HCT116 (cell line): ENCODE measurements at regions not wholly inside any gene's neighbourhood (a gene's known extent, or its start where the extent isn't known, plus 50 kb on each side); places are given as distances from the start of the nearest gene placed in this dataset.

Experiments
- ATAC-seq: fragments of 200-7000 bp; cut with Tn5 transposase; 2 replicates; pipeline ENCODE4 v1.9.1; 2020; ENCODE audit warnings: mild to moderate bottlenecking, moderate library complexity
- BruUV-seq: library from RNA; stranded (reverse); fragments of 400-500 nt; replicated peaks from 2 replicates; lab custom pipeline; 2021; lab: Mats Ljungman, UMichigan
- CTCF ChIA-PET: fragments of 300-600 bp; sonication (Branson Sonifier 250); formaldehyde crosslinking; loops from one replicate; lab custom pipeline; 2021; ENCODE audit warnings: antibody characterized with exemption; lab: Charles Lee
- POLR2A ChIA-PET: fragments of 300-600, 350-600 bp; sonication (Branson Sonifier 250); formaldehyde crosslinking; loops from one replicate; lab custom pipeline; 2021; ENCODE audit warnings: antibody characterized with exemption; lab: Charles Lee
- RAD21 ChIA-PET, 2 experiments: fragments of 300-600 bp; sonication (Branson Sonifier 250); formaldehyde crosslinking; loops; one replicate each; lab custom pipeline; 2023; ENCODE audit warnings: low total read pairs in 2 of 2; ENCODE audit not compliant: uncharacterized antibody in 2 of 2, unreplicated experiment in 2 of 2, low non-redundant PET in 1 of 2; lab: Charles Lee
- DNase-seq: peaks from one replicate; pipeline ENCODE4 v3.0.0-alpha.2; 2010; ENCODE audit warnings: low read depth, low spot score
- H2AFZ ChIP-seq: fragments of 200-600 bp; shearing (Covaris generic), sonication (generic); 2 replicates; pipeline ENCODE4 v1.6.1; 2017; ENCODE audit warnings: low read depth, mixed run types, mixed read lengths, antibody characterized with exemption, low read length; ENCODE audit not compliant: poor library complexity, severe bottlenecking
- H3K27ac ChIP-seq: 2 replicates; pipeline ENCODE4 v1.5.1; 2012; ENCODE audit warnings: low read depth, low read length
- H3K27me3 ChIP-seq: fragments of 200-600 bp; sonication (generic); 2 replicates; pipeline ENCODE4 v1.6.1; 2016; ENCODE audit warnings: mixed run types, low read length, mixed read lengths; ENCODE audit not compliant: insufficient read depth
- H3K36me3 ChIP-seq, 2 experiments: fragments of 200-500 bp in 1 of 2; fragments of 200-600 bp in 1 of 2; sonication (Bioruptor generic) in 1 of 2; sonication (generic) in 1 of 2; 2 replicates each; pipeline versions ENCODE4 v1.5.1 to v1.6.1; 2014 to 2016; ENCODE audit warnings: low read length in 2 of 2, inconsistent platforms in 1 of 2, mixed read lengths in 1 of 2, mixed run types in 1 of 2; ENCODE audit not compliant: insufficient read depth in 2 of 2, control insufficient read depth in 1 of 2
- H3K4me1 ChIP-seq, 2 experiments: fragments of 200-600 bp in 1 of 2; sonication (generic) in 1 of 2; 2 replicates each; pipeline versions ENCODE4 v1.5.1 to v1.6.1; 2012 to 2017; ENCODE audit warnings: low read length in 2 of 2, inconsistent platforms in 1 of 2, mild to moderate bottlenecking in 1 of 2, mixed read lengths in 1 of 2, mixed run types in 1 of 2, moderate library complexity in 1 of 2; ENCODE audit not compliant: insufficient read depth in 2 of 2, control insufficient read depth in 1 of 2
- H3K4me2 ChIP-seq: fragments of 200-600 bp; sonication (generic); 2 replicates; pipeline ENCODE4 v1.6.1; 2017; ENCODE audit warnings: mixed run types, low read length, mixed read lengths
- H3K4me3 ChIP-seq, 2 experiments: fragments of 200-600 bp in 1 of 2; sonication (generic) in 1 of 2; replicated peaks in 1 of 2; 2 replicates each; pipeline ENCODE4 v1.5.1; 2011 to 2016; ENCODE audit warnings: low read length in 2 of 2, control low read depth in 1 of 2, low read depth in 1 of 2, mild to moderate bottlenecking in 1 of 2, mixed read lengths in 1 of 2, mixed run types in 1 of 2
- H3K79me2 ChIP-seq: fragments of 200-600 bp; sonication (generic); 2 replicates; pipeline ENCODE4 v1.6.1; 2017; ENCODE audit warnings: mild to moderate bottlenecking, mixed run types, low read length, moderate library complexity, mixed read lengths; ENCODE audit not compliant: insufficient read depth
- H3K9ac ChIP-seq: fragments of 200-600 bp; sonication (generic); 2 replicates; pipeline ENCODE4 v1.6.1; 2016; ENCODE audit warnings: low read length, mixed read lengths
- H3K9me2 ChIP-seq: fragments of 200-600 bp; sonication (generic), shearing (Covaris generic); 2 replicates; pipeline ENCODE4 v1.6.1; 2017; ENCODE audit warnings: mixed run types, mild to moderate bottlenecking, moderate library complexity; ENCODE audit not compliant: insufficient read depth
- H3K9me3 ChIP-seq, 2 experiments: fragments of 200-500 bp in 1 of 2; fragments of 200-600 bp in 1 of 2; sonication (Bioruptor generic) in 1 of 2; sonication (generic) in 1 of 2; 2 replicates each; pipeline ENCODE4 v1.6.1; 2014 to 2017; ENCODE audit warnings: low read length in 2 of 2, mixed read lengths in 2 of 2, inconsistent platforms in 1 of 2, low read depth in 1 of 2, mild to moderate bottlenecking in 1 of 2, mixed run types in 1 of 2, moderate library complexity in 1 of 2; ENCODE audit not compliant: control insufficient read depth in 1 of 2, insufficient read depth in 1 of 2
- H4K20me1 ChIP-seq: fragments of 200-600 bp; sonication (generic), shearing (Covaris generic); 2 replicates; pipeline ENCODE4 v1.6.1; 2017; ENCODE audit warnings: mixed run types, mild to moderate bottlenecking, moderate library complexity; ENCODE audit not compliant: insufficient read depth
- CBX3 ChIP-seq: IDR thresholded peaks from 2 replicates; pipeline ENCODE4 v1.6.1; 2012; ENCODE audit warnings: low read depth
- CEBPB ChIP-seq: IDR thresholded peaks from 2 replicates; pipeline ENCODE4 v1.6.1; 2012; ENCODE audit warnings: low read depth
- EGR1 ChIP-seq: IDR thresholded peaks from 2 replicates; pipeline ENCODE4 v1.6.1; 2012; ENCODE audit warnings: low read depth
- RAD21 ChIP-seq: IDR thresholded peaks from 2 replicates; pipeline ENCODE4 v1.6.1; 2012; ENCODE audit warnings: low read depth, mild to moderate bottlenecking
- SP1 ChIP-seq: IDR thresholded peaks from 2 replicates; pipeline ENCODE4 v1.6.1; 2012; ENCODE audit warnings: low read depth
- SRF ChIP-seq: IDR thresholded peaks from 2 replicates; pipeline ENCODE4 v1.6.1; 2012; ENCODE audit warnings: low read depth
- YY1 ChIP-seq: IDR thresholded peaks from 2 replicates; pipeline ENCODE4 v1.6.1; 2011; ENCODE audit warnings: low read length, low read depth, moderate library complexity, mild to moderate bottlenecking; ENCODE audit not compliant: insufficient replicate concordance; ENCODE audit errors: extremely low read depth
- ZFX ChIP-seq: fragments of 450-650 bp; IDR thresholded peaks from 2 replicates; pipeline ENCODE4 v1.6.1; 2017
- intact Hi-C: fragments of 100-400 bp; cut with micrococcal nuclease; formaldehyde crosslinking; loops from 2 replicates; pipeline ENCODE4 v1.10.0; 2022
- TF ChIP-seq, protein P1 (sequence below): IDR thresholded peaks from 2 replicates; pipeline ENCODE4 v1.6.1; 2012; ENCODE audit warnings: low read depth
- TF ChIP-seq, protein P2 (sequence below): IDR thresholded peaks from 2 replicates; pipeline ENCODE4 v1.6.1; 2012
- TF ChIP-seq, protein P3 (sequence below): IDR thresholded peaks from 2 replicates; pipeline ENCODE4 v1.6.1; 2012
- TF ChIP-seq, protein P4 (sequence below): IDR thresholded peaks from 2 replicates; pipeline ENCODE4 v1.6.1; 2011; ENCODE audit warnings: mild to moderate bottlenecking, low read length, moderate library complexity; ENCODE audit not compliant: insufficient replicate concordance; ENCODE audit errors: extremely low read depth
- TF ChIP-seq, protein P5 (sequence below), 3 experiments: fragments of 200-600 bp in 1 of 3; sonication (generic) in 1 of 3; IDR thresholded peaks in 2 of 3; conservative IDR thresholded peaks in 1 of 3; 2 replicates each; pipeline ENCODE4 v1.5.1; 2012 to 2017; ENCODE audit warnings: low read depth in 2 of 3, low read length in 2 of 3, antibody characterized with exemption in 1 of 3, borderline replicate concordance in 1 of 3, control low read depth in 1 of 3, mild to moderate bottlenecking in 1 of 3, mixed read lengths in 1 of 3, mixed run types in 1 of 3, moderate library complexity in 1 of 3; ENCODE audit not compliant: insufficient read depth in 1 of 3

DNA sequence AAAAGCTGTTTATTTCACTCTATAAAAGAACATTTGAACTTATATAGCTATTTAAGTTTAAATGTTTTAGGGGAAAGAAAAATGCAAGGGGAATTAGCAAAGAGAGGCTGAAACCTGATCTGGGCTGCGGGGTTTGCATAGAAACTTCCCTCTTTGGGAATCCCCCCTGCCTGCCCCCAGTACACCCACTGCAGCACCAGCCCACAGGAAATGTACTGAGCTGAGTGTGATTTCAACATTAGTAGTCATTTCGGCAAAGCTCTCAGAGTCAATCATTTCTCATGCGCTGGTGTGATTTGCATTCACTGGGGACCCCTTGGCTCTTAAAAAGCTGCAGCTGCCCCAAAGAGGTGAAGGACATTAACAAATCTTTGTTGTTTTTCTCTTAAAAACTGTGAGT is 859.4 kb downstream of the MAFB start:
- no peak for ATAC-seq
- POLR2A ChIA-PET = no interaction called here
- H3K36me3 ChIP-seq = no peaks in the 10 kb centered on the region
- intact Hi-C loops = no loop called here
- no TSS peak for BruUV-seq
- TF ChIP-seq, protein P1, sequence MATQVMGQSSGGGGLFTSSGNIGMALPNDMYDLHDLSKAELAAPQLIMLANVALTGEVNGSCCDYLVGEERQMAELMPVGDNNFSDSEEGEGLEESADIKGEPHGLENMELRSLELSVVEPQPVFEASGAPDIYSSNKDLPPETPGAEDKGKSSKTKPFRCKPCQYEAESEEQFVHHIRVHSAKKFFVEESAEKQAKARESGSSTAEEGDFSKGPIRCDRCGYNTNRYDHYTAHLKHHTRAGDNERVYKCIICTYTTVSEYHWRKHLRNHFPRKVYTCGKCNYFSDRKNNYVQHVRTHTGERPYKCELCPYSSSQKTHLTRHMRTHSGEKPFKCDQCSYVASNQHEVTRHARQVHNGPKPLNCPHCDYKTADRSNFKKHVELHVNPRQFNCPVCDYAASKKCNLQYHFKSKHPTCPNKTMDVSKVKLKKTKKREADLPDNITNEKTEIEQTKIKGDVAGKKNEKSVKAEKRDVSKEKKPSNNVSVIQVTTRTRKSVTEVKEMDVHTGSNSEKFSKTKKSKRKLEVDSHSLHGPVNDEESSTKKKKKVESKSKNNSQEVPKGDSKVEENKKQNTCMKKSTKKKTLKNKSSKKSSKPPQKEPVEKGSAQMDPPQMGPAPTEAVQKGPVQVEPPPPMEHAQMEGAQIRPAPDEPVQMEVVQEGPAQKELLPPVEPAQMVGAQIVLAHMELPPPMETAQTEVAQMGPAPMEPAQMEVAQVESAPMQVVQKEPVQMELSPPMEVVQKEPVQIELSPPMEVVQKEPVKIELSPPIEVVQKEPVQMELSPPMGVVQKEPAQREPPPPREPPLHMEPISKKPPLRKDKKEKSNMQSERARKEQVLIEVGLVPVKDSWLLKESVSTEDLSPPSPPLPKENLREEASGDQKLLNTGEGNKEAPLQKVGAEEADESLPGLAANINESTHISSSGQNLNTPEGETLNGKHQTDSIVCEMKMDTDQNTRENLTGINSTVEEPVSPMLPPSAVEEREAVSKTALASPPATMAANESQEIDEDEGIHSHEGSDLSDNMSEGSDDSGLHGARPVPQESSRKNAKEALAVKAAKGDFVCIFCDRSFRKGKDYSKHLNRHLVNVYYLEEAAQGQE = no peak
- TF ChIP-seq, protein P2, sequence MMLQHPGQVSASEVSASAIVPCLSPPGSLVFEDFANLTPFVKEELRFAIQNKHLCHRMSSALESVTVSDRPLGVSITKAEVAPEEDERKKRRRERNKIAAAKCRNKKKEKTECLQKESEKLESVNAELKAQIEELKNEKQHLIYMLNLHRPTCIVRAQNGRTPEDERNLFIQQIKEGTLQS = no peak
- no peak for TF ChIP-seq SRF
- no peak for TF ChIP-seq SP1
- no peak for TF ChIP-seq YY1
- TF ChIP-seq, protein P3, sequence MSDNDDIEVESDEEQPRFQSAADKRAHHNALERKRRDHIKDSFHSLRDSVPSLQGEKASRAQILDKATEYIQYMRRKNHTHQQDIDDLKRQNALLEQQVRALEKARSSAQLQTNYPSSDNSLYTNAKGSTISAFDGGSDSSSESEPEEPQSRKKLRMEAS = no peak
- TF ChIP-seq, protein P4, sequence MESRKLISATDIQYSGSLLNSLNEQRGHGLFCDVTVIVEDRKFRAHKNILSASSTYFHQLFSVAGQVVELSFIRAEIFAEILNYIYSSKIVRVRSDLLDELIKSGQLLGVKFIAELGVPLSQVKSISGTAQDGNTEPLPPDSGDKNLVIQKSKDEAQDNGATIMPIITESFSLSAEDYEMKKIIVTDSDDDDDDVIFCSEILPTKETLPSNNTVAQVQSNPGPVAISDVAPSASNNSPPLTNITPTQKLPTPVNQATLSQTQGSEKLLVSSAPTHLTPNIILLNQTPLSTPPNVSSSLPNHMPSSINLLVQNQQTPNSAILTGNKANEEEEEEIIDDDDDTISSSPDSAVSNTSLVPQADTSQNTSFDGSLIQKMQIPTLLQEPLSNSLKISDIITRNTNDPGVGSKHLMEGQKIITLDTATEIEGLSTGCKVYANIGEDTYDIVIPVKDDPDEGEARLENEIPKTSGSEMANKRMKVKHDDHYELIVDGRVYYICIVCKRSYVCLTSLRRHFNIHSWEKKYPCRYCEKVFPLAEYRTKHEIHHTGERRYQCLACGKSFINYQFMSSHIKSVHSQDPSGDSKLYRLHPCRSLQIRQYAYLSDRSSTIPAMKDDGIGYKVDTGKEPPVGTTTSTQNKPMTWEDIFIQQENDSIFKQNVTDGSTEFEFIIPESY = no peak
- TF ChIP-seq RAD21 = no peak
- TF ChIP-seq CEBPB = no peak
- no peak for TF ChIP-seq CBX3
- TF ChIP-seq, protein P5, sequence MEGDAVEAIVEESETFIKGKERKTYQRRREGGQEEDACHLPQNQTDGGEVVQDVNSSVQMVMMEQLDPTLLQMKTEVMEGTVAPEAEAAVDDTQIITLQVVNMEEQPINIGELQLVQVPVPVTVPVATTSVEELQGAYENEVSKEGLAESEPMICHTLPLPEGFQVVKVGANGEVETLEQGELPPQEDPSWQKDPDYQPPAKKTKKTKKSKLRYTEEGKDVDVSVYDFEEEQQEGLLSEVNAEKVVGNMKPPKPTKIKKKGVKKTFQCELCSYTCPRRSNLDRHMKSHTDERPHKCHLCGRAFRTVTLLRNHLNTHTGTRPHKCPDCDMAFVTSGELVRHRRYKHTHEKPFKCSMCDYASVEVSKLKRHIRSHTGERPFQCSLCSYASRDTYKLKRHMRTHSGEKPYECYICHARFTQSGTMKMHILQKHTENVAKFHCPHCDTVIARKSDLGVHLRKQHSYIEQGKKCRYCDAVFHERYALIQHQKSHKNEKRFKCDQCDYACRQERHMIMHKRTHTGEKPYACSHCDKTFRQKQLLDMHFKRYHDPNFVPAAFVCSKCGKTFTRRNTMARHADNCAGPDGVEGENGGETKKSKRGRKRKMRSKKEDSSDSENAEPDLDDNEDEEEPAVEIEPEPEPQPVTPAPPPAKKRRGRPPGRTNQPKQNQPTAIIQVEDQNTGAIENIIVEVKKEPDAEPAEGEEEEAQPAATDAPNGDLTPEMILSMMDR (IDR thresholded peaks at IDR 0.05 in 2 of 3, conservative IDR thresholded peaks at IDR 0.05 in 1 of 3; ENCODE audit: borderline replicate concordance in 1 of 3, insufficient read depth in 1 of 3, low read depth in 2 of 3, low read length in 2 of 3) = no peak
- TF ChIP-seq ZFX = no peak
- no peak for TF ChIP-seq EGR1
- TF ChIP-seq, all 23 proteins: peak for 0
- H3K27ac ChIP-seq = no peak overlapping the region
- H3K9me3 ChIP-seq = peaks cover 0 to 26% of the 10 kb centered on the region in 2 experiments; a peak in 3 of 4 replicates
- no peak overlapping the region for H2AFZ ChIP-seq
- no peaks in the 10 kb centered on the region for H3K27me3 ChIP-seq
- no peaks in the 10 kb centered on the region for H3K79me2 ChIP-seq
- DNase-seq = no peak
- no peaks in the 10 kb centered on the region for H4K20me1 ChIP-seq
- RAD21 ChIA-PET = no interaction called here
- no peak overlapping the region for H3K9ac ChIP-seq
- H3K4me1 ChIP-seq = no peaks in the 10 kb centered on the region
- no peaks in the 10 kb centered on the region for H3K9me2 ChIP-seq
- CTCF ChIA-PET = no interaction called here
- H3K4me3 ChIP-seq = no peak overlapping the region
- no peak overlapping the region for H3K4me2 ChIP-seq
